ENCODE measurements at regions not wholly inside any gene's neighbourhood (a gene's known extent, or its start where the extent isn't known, plus 50 kb on each side); places are given as distances from the start of the nearest gene placed in this dataset.

DNA sequence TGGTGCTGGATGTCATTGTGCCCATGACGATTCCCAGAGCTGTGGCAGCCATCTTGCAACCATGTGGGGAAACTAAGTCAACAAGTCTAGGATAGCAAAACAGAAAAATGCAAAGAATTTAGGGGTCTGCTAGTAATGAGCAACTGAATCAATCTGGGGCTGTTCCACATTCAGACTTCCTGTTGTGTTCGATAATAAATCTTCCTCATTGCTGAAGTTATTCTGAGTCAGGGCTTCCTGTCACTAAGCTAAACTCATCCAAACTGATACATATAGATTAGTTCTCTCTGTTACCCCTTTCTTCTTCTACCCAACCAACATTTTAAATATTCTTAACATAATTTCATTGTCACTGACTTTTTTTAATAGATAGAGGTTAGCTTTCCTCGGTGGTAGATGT lies 205.9 kb downstream of the HACE1 start:
- no peak for DNase-seq (ENCODE audit: low spot score)
- H3K4me3 ChIP-seq (ENCODE audit: low read depth in 1 of 3, low read length in 3 of 3): no peak overlapping the region
- H3K36me3 ChIP-seq (ENCODE audit: control insufficient read depth in 4 of 4, insufficient read depth in 3 of 4, low read depth in 1 of 4, low read length in 3 of 4): no peaks in the 10 kb centered on the region
- no peak overlapping the region for H3K27ac ChIP-seq (ENCODE audit: low read depth in 1 of 2, low read length in 2 of 2)
- peaks cover 0 to 2% (median 0%) of the 10 kb centered on the region in 4 donors for H3K9me3 ChIP-seq (ENCODE audit: control insufficient read depth in 4 of 4, low read length in 3 of 4)
- H3K9ac ChIP-seq (ENCODE audit: low read depth in 1 of 2, low read length in 2 of 2): no peak overlapping the region
- TF ChIP-seq ZBTB33 (IDR thresholded peaks at IDR 0.05): no peak
- no peak for TF ChIP-seq CTCF (IDR thresholded peaks at IDR 0.05; ENCODE audit: low read depth, low read length, missing input control)
- TF ChIP-seq TAF1 (conservative IDR thresholded peaks at IDR 0.05): no peak
- TF ChIP-seq MAX (IDR thresholded peaks at IDR 0.05): no peak
- TF ChIP-seq, protein P1, sequence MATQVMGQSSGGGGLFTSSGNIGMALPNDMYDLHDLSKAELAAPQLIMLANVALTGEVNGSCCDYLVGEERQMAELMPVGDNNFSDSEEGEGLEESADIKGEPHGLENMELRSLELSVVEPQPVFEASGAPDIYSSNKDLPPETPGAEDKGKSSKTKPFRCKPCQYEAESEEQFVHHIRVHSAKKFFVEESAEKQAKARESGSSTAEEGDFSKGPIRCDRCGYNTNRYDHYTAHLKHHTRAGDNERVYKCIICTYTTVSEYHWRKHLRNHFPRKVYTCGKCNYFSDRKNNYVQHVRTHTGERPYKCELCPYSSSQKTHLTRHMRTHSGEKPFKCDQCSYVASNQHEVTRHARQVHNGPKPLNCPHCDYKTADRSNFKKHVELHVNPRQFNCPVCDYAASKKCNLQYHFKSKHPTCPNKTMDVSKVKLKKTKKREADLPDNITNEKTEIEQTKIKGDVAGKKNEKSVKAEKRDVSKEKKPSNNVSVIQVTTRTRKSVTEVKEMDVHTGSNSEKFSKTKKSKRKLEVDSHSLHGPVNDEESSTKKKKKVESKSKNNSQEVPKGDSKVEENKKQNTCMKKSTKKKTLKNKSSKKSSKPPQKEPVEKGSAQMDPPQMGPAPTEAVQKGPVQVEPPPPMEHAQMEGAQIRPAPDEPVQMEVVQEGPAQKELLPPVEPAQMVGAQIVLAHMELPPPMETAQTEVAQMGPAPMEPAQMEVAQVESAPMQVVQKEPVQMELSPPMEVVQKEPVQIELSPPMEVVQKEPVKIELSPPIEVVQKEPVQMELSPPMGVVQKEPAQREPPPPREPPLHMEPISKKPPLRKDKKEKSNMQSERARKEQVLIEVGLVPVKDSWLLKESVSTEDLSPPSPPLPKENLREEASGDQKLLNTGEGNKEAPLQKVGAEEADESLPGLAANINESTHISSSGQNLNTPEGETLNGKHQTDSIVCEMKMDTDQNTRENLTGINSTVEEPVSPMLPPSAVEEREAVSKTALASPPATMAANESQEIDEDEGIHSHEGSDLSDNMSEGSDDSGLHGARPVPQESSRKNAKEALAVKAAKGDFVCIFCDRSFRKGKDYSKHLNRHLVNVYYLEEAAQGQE (IDR thresholded peaks at IDR 0.05): no peak
- TF ChIP-seq EGR1 (IDR thresholded peaks at IDR 0.05; ENCODE audit: low read depth in 2 of 2): no peak
- TF ChIP-seq FOXA1 (IDR thresholded peaks at IDR 0.05): no peak
- no peak for TF ChIP-seq RXRA (IDR thresholded peaks at IDR 0.05)
- TF ChIP-seq SP1 (IDR thresholded peaks at IDR 0.05): no peak
- no peak for TF ChIP-seq HNF4A (conservative IDR thresholded peaks at IDR 0.05)
- no peak for TF ChIP-seq HNF4G (IDR thresholded peaks at IDR 0.05)
- TF ChIP-seq YY1 (IDR thresholded peaks at IDR 0.05): no peak
- TF ChIP-seq, protein P2, sequence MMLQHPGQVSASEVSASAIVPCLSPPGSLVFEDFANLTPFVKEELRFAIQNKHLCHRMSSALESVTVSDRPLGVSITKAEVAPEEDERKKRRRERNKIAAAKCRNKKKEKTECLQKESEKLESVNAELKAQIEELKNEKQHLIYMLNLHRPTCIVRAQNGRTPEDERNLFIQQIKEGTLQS (IDR thresholded peaks at IDR 0.05): no peak
- TF ChIP-seq FOXA2 (IDR thresholded peaks at IDR 0.05): no peak
- TF ChIP-seq RAD21 (IDR thresholded peaks at IDR 0.05): no peak
- WGBS: 64% methylated on average over 3 of the region's 3 CpGs
- H3K27me3 ChIP-seq (ENCODE audit: control insufficient read depth in 4 of 4, insufficient read depth in 4 of 4, low read length in 3 of 4): no peaks in the 10 kb centered on the region
- no peaks in the 10 kb centered on the region for H3K4me1 ChIP-seq (ENCODE audit: control insufficient read depth in 4 of 4, insufficient read depth in 4 of 4, low read length in 3 of 4)

GRCh38 chr6:104648347-104648746 lies 211.4 kb downstream of the HACE1 start:
- 83% methylated on average over 1 of the region's 1 CpG for WGBS
- Histone ChIP-seq H3K9me3 (ENCODE audit: control insufficient read depth in 4 of 4, low read length in 3 of 4) (no peaks in the 10 kb centered on the region), H3K36me3 (ENCODE audit: control insufficient read depth in 4 of 4, insufficient read depth in 3 of 4, low read depth in 1 of 4, low read length in 3 of 4) (no peaks in the 10 kb centered on the region), H3K9ac (ENCODE audit: low read depth in 1 of 2, low read length in 2 of 2) (no peak overlapping the region), H3K27ac (ENCODE audit: low read depth in 1 of 2, low read length in 2 of 2) (no peak overlapping the region), H3K27me3 (ENCODE audit: control insufficient read depth in 4 of 4, insufficient read depth in 4 of 4, low read length in 3 of 4) (no peaks in the 10 kb centered on the region), H3K4me1 (ENCODE audit: control insufficient read depth in 4 of 4, insufficient read depth in 4 of 4, low read length in 3 of 4) (no peaks in the 10 kb centered on the region), H3K4me3 (ENCODE audit: low read depth in 1 of 3, low read length in 3 of 3) (no peak overlapping the region)
- TF ChIP-seq CTCF (IDR thresholded peaks at IDR 0.05; ENCODE audit: low read depth, low read length, missing input control): no peak
- TF ChIP-seq, protein P1 (IDR thresholded peaks at IDR 0.05): no peak
- no peak for TF ChIP-seq FOXA1 (IDR thresholded peaks at IDR 0.05)
- no peak for TF ChIP-seq EGR1 (IDR thresholded peaks at IDR 0.05; ENCODE audit: low read depth in 2 of 2)
- no peak for TF ChIP-seq GABPA (IDR thresholded peaks at IDR 0.05 in 1 of 2, conservative IDR thresholded peaks at IDR 0.05 in 1 of 2)
- no peak for TF ChIP-seq FOXA2 (IDR thresholded peaks at IDR 0.05)
- no peak for TF ChIP-seq TAF1 (conservative IDR thresholded peaks at IDR 0.05)
- TF ChIP-seq SP1 (IDR thresholded peaks at IDR 0.05): no peak
- TF ChIP-seq YY1 (IDR thresholded peaks at IDR 0.05): no peak
- TF ChIP-seq RXRA (IDR thresholded peaks at IDR 0.05): no peak
- TF ChIP-seq HNF4G (IDR thresholded peaks at IDR 0.05): no peak
- no peak for TF ChIP-seq NR2F2 (IDR thresholded peaks at IDR 0.05)
- TF ChIP-seq, protein P2 (IDR thresholded peaks at IDR 0.05): no peak
- no peak for TF ChIP-seq HNF4A (conservative IDR thresholded peaks at IDR 0.05)
- DNase-seq (ENCODE audit: low spot score): no peak

All from liver (tissue), 8 donors.